Upper lobe of left lung (tissue), 6 donors: ENCODE measurements at regions not wholly inside any gene's neighbourhood (a gene's known extent, or its start where the extent isn't known, plus 50 kb on each side); places are given as distances from the start of the nearest gene placed in this dataset.
A peak's percentile ranks its signal among the peaks of the same experiment; 100 is the strongest.

Experiments
- ATAC-seq, 2 donors: fragments of 200-7000 bp; cut with Tn5 transposase; one replicate each; pipeline ENCODE4 v1.9.1; 2022; ENCODE audit warnings: mild to moderate bottlenecking in 2 of 2, moderate library complexity in 2 of 2; ENCODE audit not compliant: low FRiP score in 2 of 2
- DNase-seq, 2 donors: peaks; one replicate each; pipeline ENCODE4 v3.0.0-alpha.2; 2019 to 2020
- H3K27ac ChIP-seq, 4 donors: fragments of 200-600 bp; sonication (generic); one replicate each; pipeline ENCODE4 v1.5.1; 2016 to 2019
- H3K27me3 ChIP-seq, 4 donors: fragments of 200-600 bp; sonication (generic); one replicate each; pipeline ENCODE4 v1.5.1; 2017 to 2019
- H3K36me3 ChIP-seq, 4 donors: fragments of 200-600 bp; sonication (generic); one replicate each; pipeline ENCODE4 v1.5.1; 2016 to 2019
- H3K4me1 ChIP-seq, 4 donors: fragments of 200-600 bp; sonication (generic); one replicate each; pipeline ENCODE4 v1.5.1; 2018 to 2019
- H3K4me3 ChIP-seq, 4 donors: fragments of 200-600 bp; sonication (generic); one replicate each; pipeline ENCODE4 v1.5.1; 2017 to 2019; ENCODE audit warnings: mild to moderate bottlenecking in 2 of 4, moderate library complexity in 1 of 4
- H3K9me3 ChIP-seq, 4 donors: fragments of 200-600 bp; sonication (generic); one replicate each; pipeline ENCODE4 v1.5.1; 2018 to 2019
- CTCF ChIP-seq, 6 experiments: fragments of 450-650 bp in 4 of 6; fragments of 200-600 bp in 2 of 6; sonication (generic) in 2 of 6; IDR thresholded peaks; one replicate each; pipeline ENCODE4 v1.5.1; 2016 to 2019; ENCODE audit warnings: antibody characterized with exemption in 6 of 6
- EP300 ChIP-seq, 4 donors: sonication (generic); formaldehyde crosslinking; IDR thresholded peaks; one replicate each; pipeline ENCODE4 v1.5.1; 2017; ENCODE audit warnings: antibody characterized with exemption in 4 of 4, control low read depth in 2 of 4
- POLR2A ChIP-seq, 4 donors: fragments of 450-650 bp; IDR thresholded peaks; one replicate each; pipeline ENCODE4 v1.5.1; 2016 to 2017; ENCODE audit warnings: antibody characterized with exemption in 4 of 4, mild to moderate bottlenecking in 2 of 4
- POLR2AphosphoS5 ChIP-seq, 2 donors: sonication (generic); formaldehyde crosslinking; IDR thresholded peaks; one replicate each; pipeline ENCODE4 v1.5.1; 2017; ENCODE audit warnings: antibody characterized with exemption in 2 of 2
- WGBS, 2 donors: methylation state at CpG; one replicate each; pipeline ENCODE4 v1.1.5; 2017 to 2018; 5-methylcytosine and 5-hydroxymethylcytosine counted together
- donor health status: DM: no; HTN: no; CAD: no; lungs with moderate emphysema.
- donor health status: DM: no; HTN: yes; CAD: no; lungs with severe emphysema.

GRCh38 chr6:141635621-141636020 is 497.1 kb upstream of the GJE1 start:
- Histone ChIP-seq H3K36me3 (no peaks in the 10 kb centered on the region), H3K4me1 (no peaks in the 10 kb centered on the region), H3K9me3 (no peaks in the 10 kb centered on the region), H3K27me3 (no peaks in the 10 kb centered on the region), H3K27ac (no peak overlapping the region), H3K4me3 (no peak overlapping the region)
- ATAC-seq = no peak
- TF ChIP-seq EP300 (IDR thresholded peaks at IDR 0.05) = no peak
- TF ChIP-seq POLR2A (IDR thresholded peaks at IDR 0.05) = no peak
- no peak for TF ChIP-seq CTCF (IDR thresholded peaks at IDR 0.05)
- DNase-seq = no peak
- WGBS, 2 donors = 89 to 90% methylated on average over 3 of the region's 3 CpGs

- Histone ChIP-seq H3K27me3 (no peaks in the 10 kb centered on the region), H3K36me3 (no peaks in the 10 kb centered on the region), H3K9me3 (no peaks in the 10 kb centered on the region), H3K4me1 (no peaks in the 10 kb centered on the region), H3K4me3 (no peak overlapping the region), H3K27ac (no peak overlapping the region)
- ATAC-seq (no peak), DNase-seq (no peak)
- no peak for TF ChIP-seq EP300 (IDR thresholded peaks at IDR 0.05)
- no peak for TF ChIP-seq POLR2A (IDR thresholded peaks at IDR 0.05)
- TF ChIP-seq POLR2AphosphoS5 (IDR thresholded peaks at IDR 0.05) = no peak
- TF ChIP-seq CTCF (IDR thresholded peaks at IDR 0.05) = no peak
- 66 to 77% methylated on average over 2 of the region's 2 CpGs for WGBS, 2 donors
Observed at GRCh38 chr6:141634269-141634668, 498.5 kb upstream of the GJE1 start.

GRCh38 chr6:141624301-141624700 is 508.4 kb upstream of the GJE1 start:
- 92 to 95% methylated on average over 3 of the region's 3 CpGs for WGBS, 2 donors
- Histone ChIP-seq H3K27ac (no peak overlapping the region), H3K36me3 (no peaks in the 10 kb centered on the region), H3K9me3 (no peaks in the 10 kb centered on the region), H3K4me3 (no peak overlapping the region), H3K27me3 (no peaks in the 10 kb centered on the region), H3K4me1 (no peaks in the 10 kb centered on the region)
- no peak for TF ChIP-seq EP300 (IDR thresholded peaks at IDR 0.05)
- TF ChIP-seq POLR2AphosphoS5 (IDR thresholded peaks at IDR 0.05) = no peak
- TF ChIP-seq CTCF (IDR thresholded peaks at IDR 0.05) = no peak
- TF ChIP-seq POLR2A (IDR thresholded peaks at IDR 0.05) = no peak
- DNase-seq (no peak), ATAC-seq (no peak)

- no peak for TF ChIP-seq EP300 (IDR thresholded peaks at IDR 0.05)
- TF ChIP-seq POLR2A (IDR thresholded peaks at IDR 0.05) = no peak
- no peak for TF ChIP-seq CTCF (IDR thresholded peaks at IDR 0.05)
- no peak for TF ChIP-seq POLR2AphosphoS5 (IDR thresholded peaks at IDR 0.05)
- H3K9me3 ChIP-seq = peaks cover 0 to 5% (median 0%) of the 10 kb centered on the region in 4 donors
- no peaks in the 10 kb centered on the region for H3K36me3 ChIP-seq
- DNase-seq (peak in 1 of 2 donors; percentile 73), ATAC-seq (no peak)
- H3K4me1 ChIP-seq = no peaks in the 10 kb centered on the region
- no peaks in the 10 kb centered on the region for H3K27me3 ChIP-seq
- H3K27ac ChIP-seq = no peak overlapping the region
- WGBS, 2 donors = 96 to 100% methylated on average over 1 to 21 of the region's 31 CpGs
- no peak overlapping the region for H3K4me3 ChIP-seq
Observed at GRCh38 chr6:141618180-141618581, 514.5 kb upstream of the GJE1 start.

GRCh38 chr6:141610741-141611140 is 522.0 kb upstream of the GJE1 start:
- ATAC-seq = no peak
- no peak overlapping the region for H3K4me3 ChIP-seq
- DNase-seq = no peak
- H3K9me3 ChIP-seq = no peaks in the 10 kb centered on the region
- H3K4me1 ChIP-seq = no peaks in the 10 kb centered on the region
- H3K27ac ChIP-seq = no peak overlapping the region
- WGBS, 2 donors = 44 to 46% methylated on average over 5 of the region's 5 CpGs
- TF ChIP-seq POLR2AphosphoS5 (IDR thresholded peaks at IDR 0.05) (no peak), CTCF (IDR thresholded peaks at IDR 0.05) (no peak), EP300 (IDR thresholded peaks at IDR 0.05) (no peak), POLR2A (IDR thresholded peaks at IDR 0.05) (no peak)
- no peaks in the 10 kb centered on the region for H3K27me3 ChIP-seq
- H3K36me3 ChIP-seq = no peaks in the 10 kb centered on the region
